ENCODE measurements at regions not wholly inside any gene's neighbourhood (a gene's known extent, or its start where the extent isn't known, plus 50 kb on each side); places are given as distances from the start of the nearest gene placed in this dataset.

- TF ChIP-seq CTCF (IDR thresholded peaks at IDR 0.05; ENCODE audit: unreplicated experiment), result no peak
- DNase-seq, result no peak
- no TSS peak for BruUV-seq (replicated peaks)
- Mint-ChIP-seq H3K4me1 (ENCODE audit: low read depth, unreplicated experiment) (peaks cover 21% of the 10 kb centered on the region), H3K27me3 (ENCODE audit: unreplicated experiment) (no peaks in the 10 kb centered on the region), H3K9me3 (ENCODE audit: low read depth, unreplicated experiment) (peaks cover 4% of the 10 kb centered on the region), H3K27ac (ENCODE audit: unreplicated experiment) (no peak overlapping the region), H3K36me3 (ENCODE audit: insufficient read depth, unreplicated experiment) (no peaks in the 10 kb centered on the region), H3K4me3 (ENCODE audit: low read depth, unreplicated experiment) (no peak overlapping the region)
- CTCF ChIA-PET, result interaction anchor here (0.6 kb wide), 2 partner anchors 95 to 299 kb away, joined by 3 to 8 read pairs; no protein-coding TSS in a partner anchor
- intact Hi-C loops (cut with micrococcal nuclease; ENCODE audit: unreplicated experiment), result no loop called here
Measured at GRCh38 chr13:40285634-40286033, 380.8 kb downstream of the FOXO1 start.

- intact Hi-C loops (cut with micrococcal nuclease; ENCODE audit: unreplicated experiment), result no loop called here
- no peak overlapping the region for H3K27ac Mint-ChIP-seq (ENCODE audit: unreplicated experiment)
- H3K36me3 Mint-ChIP-seq (ENCODE audit: insufficient read depth, unreplicated experiment), result no peaks in the 10 kb centered on the region
- no TSS peak for BruUV-seq (replicated peaks)
- H3K4me3 Mint-ChIP-seq (ENCODE audit: low read depth, unreplicated experiment), result no peak overlapping the region
- H3K27me3 Mint-ChIP-seq (ENCODE audit: unreplicated experiment), result no peaks in the 10 kb centered on the region
- no peak for TF ChIP-seq CTCF (IDR thresholded peaks at IDR 0.05; ENCODE audit: unreplicated experiment)
- CTCF ChIA-PET, result no interaction called here
- peaks cover 4% of the 10 kb centered on the region for H3K9me3 Mint-ChIP-seq (ENCODE audit: low read depth, unreplicated experiment)
- no peak for DNase-seq
- peaks cover 21% of the 10 kb centered on the region for H3K4me1 Mint-ChIP-seq (ENCODE audit: low read depth, unreplicated experiment)
Measured at GRCh38 chr13:40287428-40287827, 379.0 kb downstream of the FOXO1 start.

GRCh38 chr13:40288259-40288658 lies 378.2 kb downstream of the FOXO1 start:
- H3K27me3 Mint-ChIP-seq (ENCODE audit: unreplicated experiment), result no peaks in the 10 kb centered on the region
- CTCF ChIA-PET, result no interaction called here
- no peak for DNase-seq
- peaks cover 17% of the 10 kb centered on the region for H3K4me1 Mint-ChIP-seq (ENCODE audit: low read depth, unreplicated experiment)
- TF ChIP-seq CTCF (IDR thresholded peaks at IDR 0.05; ENCODE audit: unreplicated experiment), result no peak
- no peak overlapping the region for H3K27ac Mint-ChIP-seq (ENCODE audit: unreplicated experiment)
- H3K36me3 Mint-ChIP-seq (ENCODE audit: insufficient read depth, unreplicated experiment), result no peaks in the 10 kb centered on the region
- H3K4me3 Mint-ChIP-seq (ENCODE audit: low read depth, unreplicated experiment), result no peak overlapping the region
- H3K9me3 Mint-ChIP-seq (ENCODE audit: low read depth, unreplicated experiment), result peaks cover 4% of the 10 kb centered on the region
- intact Hi-C loops (cut with micrococcal nuclease; ENCODE audit: unreplicated experiment), result no loop called here
- BruUV-seq (replicated peaks), result no TSS peak

GRCh38 chr13:40290758-40291157 lies 375.7 kb downstream of the FOXO1 start:
- no TSS peak for BruUV-seq (replicated peaks)
- TF ChIP-seq CTCF (IDR thresholded peaks at IDR 0.05; ENCODE audit: unreplicated experiment), result no peak
- H3K36me3 Mint-ChIP-seq (ENCODE audit: insufficient read depth, unreplicated experiment), result no peaks in the 10 kb centered on the region
- DNase-seq, result no peak
- H3K9me3 Mint-ChIP-seq (ENCODE audit: low read depth, unreplicated experiment), result peaks cover 4% of the 10 kb centered on the region
- H3K4me1 Mint-ChIP-seq (ENCODE audit: low read depth, unreplicated experiment), result peaks cover 2% of the 10 kb centered on the region
- intact Hi-C loops (cut with micrococcal nuclease; ENCODE audit: unreplicated experiment), result no loop called here
- CTCF ChIA-PET, result no interaction called here
- H3K27me3 Mint-ChIP-seq (ENCODE audit: unreplicated experiment), result no peaks in the 10 kb centered on the region
- no peak overlapping the region for H3K27ac Mint-ChIP-seq (ENCODE audit: unreplicated experiment)
- no peak overlapping the region for H3K4me3 Mint-ChIP-seq (ENCODE audit: low read depth, unreplicated experiment)

Data from Calu3 (cell line).